ENCODE measurements at regions not wholly inside any gene's neighbourhood (a gene's known extent, or its start where the extent isn't known, plus 50 kb on each side); places are given as distances from the start of the nearest gene placed in this dataset.

DNA sequence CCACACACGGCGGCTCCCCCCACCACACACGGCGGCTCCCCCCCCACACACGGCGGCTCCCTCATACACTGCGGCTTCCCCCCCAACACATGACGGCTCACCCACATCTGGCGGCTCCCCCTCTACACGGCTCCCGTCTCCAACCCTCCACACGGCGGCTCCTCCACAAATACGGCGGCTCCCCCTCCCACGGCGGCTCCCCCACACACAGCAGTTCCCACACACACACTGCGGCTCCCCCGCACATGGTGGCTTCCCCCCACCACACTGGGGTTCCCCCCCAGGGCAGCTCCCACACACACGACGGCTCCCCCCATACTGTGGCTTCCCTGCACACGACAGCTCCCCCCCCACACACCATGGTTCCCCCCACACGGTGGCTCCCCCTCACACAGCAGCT, 98.0 kb downstream of the TTLL2 start:
- 0 out of 2 replicates have a peak, but pooled peaks cover 3% of the 10 kb centered on the region for H3K9me3 ChIP-seq (ENCODE audit: control insufficient read depth, insufficient read depth, low read length)
- no peak overlapping the region for H3K4me3 ChIP-seq (ENCODE audit: low read length)
- no peaks in the 10 kb centered on the region for H3K36me3 ChIP-seq (ENCODE audit: control insufficient read depth, low read length)
- no peaks in the 10 kb centered on the region for H3K27me3 ChIP-seq (ENCODE audit: control insufficient read depth, low read length)
- H3F3A ChIP-seq (ENCODE audit: control insufficient read depth, insufficient read depth), result no peaks in the 10 kb centered on the region
- no peaks in the 10 kb centered on the region for H3K9me2 ChIP-seq (replicated peaks; ENCODE audit: control insufficient read depth, low read length)
- H4K20me1 ChIP-seq (ENCODE audit: control insufficient read depth, insufficient read depth, low read depth, low read length), result no peaks in the 10 kb centered on the region
- no peaks in the 10 kb centered on the region for H3K79me2 ChIP-seq (ENCODE audit: control insufficient read depth, low read length)
- no peaks in the 10 kb centered on the region for H3K4me1 ChIP-seq (ENCODE audit: control insufficient read depth, low read length)
- no peak overlapping the region for H3K27ac ChIP-seq (ENCODE audit: low read depth, low read length)
- no peak for TF ChIP-seq EZH2phosphoT487 (IDR thresholded peaks at IDR 0.05; ENCODE audit: borderline replicate concordance, low read length)
- TF ChIP-seq, protein P1, sequence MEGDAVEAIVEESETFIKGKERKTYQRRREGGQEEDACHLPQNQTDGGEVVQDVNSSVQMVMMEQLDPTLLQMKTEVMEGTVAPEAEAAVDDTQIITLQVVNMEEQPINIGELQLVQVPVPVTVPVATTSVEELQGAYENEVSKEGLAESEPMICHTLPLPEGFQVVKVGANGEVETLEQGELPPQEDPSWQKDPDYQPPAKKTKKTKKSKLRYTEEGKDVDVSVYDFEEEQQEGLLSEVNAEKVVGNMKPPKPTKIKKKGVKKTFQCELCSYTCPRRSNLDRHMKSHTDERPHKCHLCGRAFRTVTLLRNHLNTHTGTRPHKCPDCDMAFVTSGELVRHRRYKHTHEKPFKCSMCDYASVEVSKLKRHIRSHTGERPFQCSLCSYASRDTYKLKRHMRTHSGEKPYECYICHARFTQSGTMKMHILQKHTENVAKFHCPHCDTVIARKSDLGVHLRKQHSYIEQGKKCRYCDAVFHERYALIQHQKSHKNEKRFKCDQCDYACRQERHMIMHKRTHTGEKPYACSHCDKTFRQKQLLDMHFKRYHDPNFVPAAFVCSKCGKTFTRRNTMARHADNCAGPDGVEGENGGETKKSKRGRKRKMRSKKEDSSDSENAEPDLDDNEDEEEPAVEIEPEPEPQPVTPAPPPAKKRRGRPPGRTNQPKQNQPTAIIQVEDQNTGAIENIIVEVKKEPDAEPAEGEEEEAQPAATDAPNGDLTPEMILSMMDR (IDR thresholded peaks at IDR 0.05; ENCODE audit: low read depth, low read length, poor library complexity, severe bottlenecking), result no peak
- no peak overlapping the region for H3K4me2 ChIP-seq (ENCODE audit: low read length)

GRCh38 chr6:167424060-167424673, 99.3 kb downstream of the TTLL2 start:
- TF ChIP-seq, protein P1 (IDR thresholded peaks at IDR 0.05; ENCODE audit: low read depth, low read length, poor library complexity, severe bottlenecking), result no peak
- TF ChIP-seq EZH2phosphoT487 (IDR thresholded peaks at IDR 0.05; ENCODE audit: borderline replicate concordance, low read length), result no peak
- Histone ChIP-seq H3F3A (ENCODE audit: control insufficient read depth, insufficient read depth) (no peaks in the 10 kb centered on the region), H3K27ac (ENCODE audit: low read depth, low read length) (no peak overlapping the region), H3K27me3 (ENCODE audit: control insufficient read depth, low read length) (no peaks in the 10 kb centered on the region), H3K4me3 (ENCODE audit: low read length) (no peak overlapping the region), H3K9me3 (ENCODE audit: control insufficient read depth, insufficient read depth, low read length) (0 out of 2 replicates have a peak, but pooled peaks cover 3% of the 10 kb centered on the region), H3K4me2 (ENCODE audit: low read length) (no peak overlapping the region), H4K20me1 (ENCODE audit: control insufficient read depth, insufficient read depth, low read depth, low read length) (no peaks in the 10 kb centered on the region), H3K36me3 (ENCODE audit: control insufficient read depth, low read length) (no peaks in the 10 kb centered on the region), H3K9me2 (replicated peaks; ENCODE audit: control insufficient read depth, low read length) (no peaks in the 10 kb centered on the region), H3K4me1 (ENCODE audit: control insufficient read depth, low read length) (no peaks in the 10 kb centered on the region), H3K79me2 (ENCODE audit: control insufficient read depth, low read length) (no peaks in the 10 kb centered on the region)

DNA sequence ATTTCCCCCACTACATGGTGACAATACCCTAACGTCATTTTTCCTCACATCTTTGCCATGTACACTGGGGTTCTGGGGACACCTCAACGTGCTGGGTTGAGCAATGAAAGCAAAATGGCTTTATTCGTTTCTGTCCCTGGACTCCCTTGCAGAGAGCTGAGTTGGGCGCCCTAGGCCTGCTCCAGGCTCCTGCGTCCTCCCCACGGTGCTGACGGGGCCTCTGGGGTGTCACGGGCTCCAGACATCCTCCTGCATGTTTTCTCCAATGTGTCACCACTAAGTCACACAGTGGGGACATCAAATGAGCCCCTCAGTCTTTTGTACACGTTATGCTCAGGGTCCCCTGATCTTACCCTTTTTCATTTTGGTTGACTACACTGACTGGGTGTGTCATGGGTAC, 99.8 kb downstream of the TTLL2 start:
- no peak overlapping the region for H3K4me2 ChIP-seq (ENCODE audit: low read length)
- no peak overlapping the region for H3K27ac ChIP-seq (ENCODE audit: low read depth, low read length)
- H3K9me2 ChIP-seq (replicated peaks; ENCODE audit: control insufficient read depth, low read length), result no peaks in the 10 kb centered on the region
- no peaks in the 10 kb centered on the region for H3K4me1 ChIP-seq (ENCODE audit: control insufficient read depth, low read length)
- H3K4me3 ChIP-seq (ENCODE audit: low read length), result no peak overlapping the region
- H3K9me3 ChIP-seq (ENCODE audit: control insufficient read depth, insufficient read depth, low read length), result 0 out of 2 replicates have a peak, but pooled peaks cover 3% of the 10 kb centered on the region
- H4K20me1 ChIP-seq (ENCODE audit: control insufficient read depth, insufficient read depth, low read depth, low read length), result no peaks in the 10 kb centered on the region
- TF ChIP-seq, protein P1 (IDR thresholded peaks at IDR 0.05; ENCODE audit: low read depth, low read length, poor library complexity, severe bottlenecking), result no peak
- TF ChIP-seq EZH2phosphoT487 (IDR thresholded peaks at IDR 0.05; ENCODE audit: borderline replicate concordance, low read length), result no peak
- no peaks in the 10 kb centered on the region for H3K36me3 ChIP-seq (ENCODE audit: control insufficient read depth, low read length)
- H3K27me3 ChIP-seq (ENCODE audit: control insufficient read depth, low read length), result no peaks in the 10 kb centered on the region
- no peaks in the 10 kb centered on the region for H3F3A ChIP-seq (ENCODE audit: control insufficient read depth, insufficient read depth)
- H3K79me2 ChIP-seq (ENCODE audit: control insufficient read depth, low read length), result no peaks in the 10 kb centered on the region

Measured in DOHH2 (cell line).